GM23338 (cell line): ENCODE measurements at regions not wholly inside any gene's neighbourhood (a gene's known extent, or its start where the extent isn't known, plus 50 kb on each side); places are given as distances from the start of the nearest gene placed in this dataset.
"Not testable (repeated sequence)": the region's sequence is repeated elsewhere in the genome, so short reads cannot be mapped to it uniquely, and the experiment has no call there.

Experiments used
- ATAC-seq: fragments of 200-7000 bp; cut with Tn5 transposase; 3 replicates; pipeline ENCODE4 v1.9.1; 2020
- DNase-seq: peaks from one replicate; pipeline ENCODE4 v3.0.0-alpha.2; 2015; ENCODE audit warnings: low spot score
- H2AFZ ChIP-seq: fragments of 200-600 bp; sonication (generic); 2 replicates; pipeline ENCODE4 v1.8.0; 2016; ENCODE audit warnings: antibody characterized with exemption, mild to moderate bottlenecking, moderate library complexity
- H3F3A ChIP-seq: fragments of 200-600 bp; sonication (generic); replicated peaks from 2 replicates; pipeline ENCODE4 v1.8.0; 2017; ENCODE audit warnings: antibody characterized with exemption, mixed run types, low read depth
- H3K27ac ChIP-seq: fragments of 200-600 bp; sonication (generic); 2 replicates; pipeline ENCODE4 v1.6.1; 2016; ENCODE audit warnings: low read depth
- H3K27me3 ChIP-seq: fragments of 200-600 bp; sonication (generic); 2 replicates; pipeline ENCODE4 v1.8.0; 2016; ENCODE audit warnings: mild to moderate bottlenecking, mixed run types, moderate library complexity; ENCODE audit not compliant: insufficient read depth
- H3K36me3 ChIP-seq: fragments of 200-600 bp; sonication (generic); 2 replicates; pipeline ENCODE4 v1.8.0; 2016; ENCODE audit warnings: mild to moderate bottlenecking; ENCODE audit not compliant: insufficient read depth
- H3K4me1 ChIP-seq: fragments of 200-600 bp; sonication (generic); 2 replicates; pipeline ENCODE4 v1.8.0; 2016; ENCODE audit warnings: mild to moderate bottlenecking, moderate library complexity; ENCODE audit not compliant: insufficient read depth
- H3K4me2 ChIP-seq: fragments of 200-600 bp; sonication (generic); 2 replicates; pipeline ENCODE4 v1.7.1; 2017; ENCODE audit warnings: mixed run types
- H3K4me3 ChIP-seq: fragments of 200-600 bp; sonication (generic); 2 replicates; pipeline ENCODE4 v1.6.1; 2016; ENCODE audit warnings: mixed run types
- H3K79me2 ChIP-seq: fragments of 200-600 bp; sonication (generic); replicated peaks from 2 replicates; pipeline ENCODE4 v1.8.0; 2017; ENCODE audit warnings: mild to moderate bottlenecking; ENCODE audit not compliant: insufficient read depth
- H3K9me2 ChIP-seq: fragments of 200-600 bp; sonication (generic); 2 replicates; pipeline ENCODE4 v1.8.0; 2017; ENCODE audit not compliant: insufficient read depth
- H4K20me1 ChIP-seq: fragments of 200-600 bp; sonication (generic); replicated peaks from 2 replicates; pipeline ENCODE4 v1.8.0; 2017; ENCODE audit warnings: mild to moderate bottlenecking; ENCODE audit not compliant: insufficient read depth
- H3K27ac Mint-ChIP-seq: 2 replicates; pipeline ENCODE4 v1.8.0; 2020; ENCODE audit warnings: inconsistent platforms, mild to moderate bottlenecking, moderate library complexity, mixed read lengths
- H3K27me3 Mint-ChIP-seq: 3 replicates; pipeline ENCODE4 v1.8.0; 2022; ENCODE audit warnings: low read depth, mild to moderate bottlenecking, moderate library complexity, mixed read lengths, inconsistent platforms; ENCODE audit not compliant: insufficient read depth, poor library complexity
- H3K36me3 Mint-ChIP-seq: 3 replicates; pipeline ENCODE4 v1.8.0; 2021; ENCODE audit warnings: low read depth, mild to moderate bottlenecking, inconsistent platforms, moderate library complexity, mixed read lengths
- H3K4me1 Mint-ChIP-seq: 3 replicates; pipeline ENCODE4 v1.8.0; 2020; ENCODE audit warnings: mild to moderate bottlenecking, inconsistent platforms, mixed read lengths
- H3K4me3 Mint-ChIP-seq: 3 replicates; pipeline ENCODE4 v1.8.0; 2021; ENCODE audit warnings: moderate library complexity, mild to moderate bottlenecking, inconsistent platforms, mixed read lengths
- H3K9me3 Mint-ChIP-seq: 3 replicates; pipeline ENCODE4 v1.8.0; 2020; ENCODE audit warnings: moderate library complexity, mild to moderate bottlenecking, inconsistent platforms, mixed read lengths
- ETS1 ChIP-seq: IDR thresholded peaks from 2 replicates; pipeline ENCODE4 v1.6.1; 2016; ENCODE audit warnings: antibody characterized with exemption
- EZH2 ChIP-seq: fragments of 200-600 bp; sonication (generic); IDR thresholded peaks from one replicate; pipeline ENCODE4 v1.8.0; 2017; ENCODE audit warnings: antibody characterized with exemption, mild to moderate bottlenecking, low read depth; ENCODE audit not compliant: unreplicated experiment
- EZH2phosphoT487 ChIP-seq: fragments of 200-600 bp; sonication (generic); IDR thresholded peaks from one replicate; pipeline ENCODE4 v1.8.1; 2018; ENCODE audit warnings: antibody characterized with exemption; ENCODE audit not compliant: unreplicated experiment
- NANOG ChIP-seq: IDR thresholded peaks from 2 replicates; pipeline ENCODE4 v1.6.1; 2016; ENCODE audit warnings: antibody characterized with exemption, borderline replicate concordance
- ZNF331 ChIP-seq: fragments of 250-450 bp; sonication (Bioruptor Pico); IDR thresholded peaks from 2 replicates; pipeline ENCODE4 v1.5.0; 2020; ENCODE audit warnings: low read depth, mild to moderate bottlenecking, moderate library complexity
- ZNF462 ChIP-seq: fragments of 250-450 bp; sonication (Bioruptor Pico); IDR thresholded peaks from 2 replicates; pipeline ENCODE4 v1.5.0; 2020; ENCODE audit warnings: mild to moderate bottlenecking, moderate library complexity

- Histone ChIP-seq H3K4me2 (no peak overlapping the region), H3K36me3 (no peaks in the 10 kb centered on the region), H3K4me3 (no peak overlapping the region), H2AFZ (no peak overlapping the region), H3K4me1 (no peaks in the 10 kb centered on the region), H3F3A (no peaks in the 10 kb centered on the region), H3K9me2 (no peaks in the 10 kb centered on the region), H3K79me2 (no peaks in the 10 kb centered on the region), H3K27ac (no peak overlapping the region), H3K27me3 (no peaks in the 10 kb centered on the region), H4K20me1 (no peaks in the 10 kb centered on the region)
- ATAC-seq = no peak
- Mint-ChIP-seq H3K36me3 (peaks cover 2% of the 10 kb centered on the region; the same call in 1 of the 3 replicates), H3K27me3 (peaks cover 3% of the 10 kb centered on the region), H3K9me3 (peaks cover 9% of the 10 kb centered on the region), H3K27ac (no peak overlapping the region), H3K4me3 (no peak overlapping the region), H3K4me1 (no peaks in the 10 kb centered on the region)
- TF ChIP-seq ZNF331 = no peak
- no peak for TF ChIP-seq ETS1
- TF ChIP-seq ZNF462 (CRISPR knock-in tag) = no peak
- no peak for TF ChIP-seq NANOG
- no peak for TF ChIP-seq EZH2
- TF ChIP-seq EZH2phosphoT487 = no peak
- no peak for DNase-seq
Measured at GRCh38 chr5:119968690-119969089, 339.3 kb downstream of the FAM170A start.

GRCh38 chr5:119987077-119987476 is 357.7 kb downstream of the FAM170A start:
- not testable (repeated sequence) for H2AFZ ChIP-seq, H3K4me1 ChIP-seq, ATAC-seq, H3K27me3 Mint-ChIP-seq, H3K27ac ChIP-seq, H3K79me2 ChIP-seq, H3K4me1 Mint-ChIP-seq, H3K4me2 ChIP-seq, H3K27ac Mint-ChIP-seq, H3K36me3 ChIP-seq, H3F3A ChIP-seq, H3K4me3 Mint-ChIP-seq, H3K27me3 ChIP-seq, H3K4me3 ChIP-seq, H4K20me1 ChIP-seq
- peak; percentile 63 for DNase-seq
- Mint-ChIP-seq H3K9me3 (peaks cover 50% of the 10 kb centered on the region), H3K36me3 (peaks cover 39% of the 10 kb centered on the region)
- H3K9me2 ChIP-seq = peaks cover 11% of the 10 kb centered on the region; the same call in 1 of the 2 replicates
